ENCODE measurements at regions not wholly inside any gene's neighbourhood (a gene's known extent, or its start where the extent isn't known, plus 50 kb on each side); places are given as distances from the start of the nearest gene placed in this dataset.

DNA sequence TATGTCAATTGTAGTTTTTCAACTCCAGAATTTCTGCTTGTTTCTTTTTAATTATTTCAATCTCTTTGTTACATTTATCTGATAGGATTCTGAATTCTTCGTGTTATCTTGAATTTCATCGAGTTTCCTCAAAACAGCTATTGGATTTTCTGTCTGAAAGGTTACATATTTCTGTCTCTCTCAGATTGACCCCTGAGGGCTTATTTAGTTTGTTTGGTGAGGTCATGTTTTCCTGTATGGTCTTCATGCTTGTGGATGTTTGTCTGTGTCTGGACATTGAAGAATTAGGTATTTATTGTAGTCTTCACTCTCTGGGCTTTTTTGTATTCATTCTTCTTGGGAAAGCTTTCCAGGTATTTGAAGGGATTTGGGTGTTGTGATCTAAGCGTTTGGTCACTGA is 85.6 kb downstream of the SNAPC1 start:
- H3K9me3 ChIP-seq (ENCODE audit: control insufficient read depth in 2 of 2, low read length in 2 of 2) = peaks cover 0 to 3% of the 10 kb centered on the region in 2 donors
- no peak overlapping the region for H3K4me3 ChIP-seq (ENCODE audit: low read length in 2 of 2)
- H3K27me3 ChIP-seq (ENCODE audit: control insufficient read depth in 1 of 2, insufficient read depth in 2 of 2, low read length in 2 of 2) = peaks cover 0 to 2% of the 10 kb centered on the region in 2 donors
- H3K27ac ChIP-seq (ENCODE audit: low read length) = no peak overlapping the region
- no peaks in the 10 kb centered on the region for H3K36me3 ChIP-seq (ENCODE audit: control insufficient read depth in 2 of 2, insufficient read depth in 2 of 2, low read length in 2 of 2)
- no peaks in the 10 kb centered on the region for H3K4me1 ChIP-seq (ENCODE audit: control insufficient read depth, insufficient read depth, low read length)
- no peak overlapping the region for H3K9ac ChIP-seq (ENCODE audit: low read length in 2 of 2)

DNA sequence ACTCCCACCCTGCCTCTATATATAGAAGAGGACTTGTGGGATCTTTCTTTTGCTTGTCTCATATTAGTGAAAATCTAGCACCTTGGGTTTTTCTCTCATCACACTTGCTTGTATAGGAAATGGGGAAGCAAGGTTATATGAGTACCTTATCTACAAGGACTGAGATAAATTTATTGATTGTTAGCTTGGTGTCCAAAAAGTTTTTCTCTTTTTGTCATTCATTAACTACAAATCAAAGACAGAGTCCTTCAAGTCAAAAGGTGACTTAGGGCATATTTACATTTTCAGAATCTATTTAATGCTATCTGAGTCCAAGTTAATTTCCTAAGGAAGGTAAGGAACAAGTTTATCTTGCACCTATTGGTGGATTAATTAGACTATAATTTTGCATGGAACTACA is 92.7 kb downstream of the SNAPC1 start:
- H3K27me3 ChIP-seq (ENCODE audit: control insufficient read depth in 1 of 2, insufficient read depth in 2 of 2, low read length in 2 of 2) = peaks cover 0 to 2% of the 10 kb centered on the region in 2 donors
- no peak overlapping the region for H3K9ac ChIP-seq (ENCODE audit: low read length in 2 of 2)
- no peak overlapping the region for H3K27ac ChIP-seq (ENCODE audit: low read length)
- no peak overlapping the region for H3K4me3 ChIP-seq (ENCODE audit: low read length in 2 of 2)
- no peaks in the 10 kb centered on the region for H3K4me1 ChIP-seq (ENCODE audit: control insufficient read depth, insufficient read depth, low read length)
- H3K9me3 ChIP-seq (ENCODE audit: control insufficient read depth in 2 of 2, low read length in 2 of 2) = no peaks in the 10 kb centered on the region
- no peaks in the 10 kb centered on the region for H3K36me3 ChIP-seq (ENCODE audit: control insufficient read depth in 2 of 2, insufficient read depth in 2 of 2, low read length in 2 of 2)

DNA sequence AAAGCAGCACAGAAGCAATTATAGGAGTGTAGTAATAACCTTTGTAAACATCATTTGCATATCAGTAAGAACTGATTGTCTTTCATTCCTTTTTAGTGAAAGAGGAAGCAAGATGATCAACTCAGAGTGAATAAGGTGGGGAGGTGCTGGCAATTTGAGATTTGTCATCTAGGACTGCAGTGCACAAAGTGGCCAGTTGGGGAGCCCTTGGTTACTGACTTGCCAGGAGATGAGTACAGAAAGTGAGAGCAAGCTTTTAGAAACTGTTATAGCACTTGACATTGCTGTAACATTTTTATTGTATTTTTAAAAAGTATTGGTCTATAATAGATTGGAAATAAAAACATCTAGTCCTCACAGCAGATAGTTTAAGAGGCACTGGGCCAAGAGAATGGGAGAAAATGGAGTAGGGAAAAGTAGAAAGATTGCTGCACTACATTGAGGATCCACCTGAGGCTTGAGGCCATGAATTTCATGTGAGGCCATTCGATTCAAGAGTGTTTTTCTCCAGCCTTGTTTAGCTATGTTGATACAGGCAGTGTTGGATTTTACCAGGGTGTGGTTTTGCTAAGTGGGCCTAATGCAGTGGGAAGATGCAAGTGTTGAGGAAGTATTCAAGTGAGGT is 98.2 kb downstream of the SNAPC1 start:
- Histone ChIP-seq H3K27me3 (ENCODE audit: control insufficient read depth in 1 of 2, insufficient read depth in 2 of 2, low read length in 2 of 2) (peaks cover 0 to 2% of the 10 kb centered on the region in 2 donors), H3K4me3 (ENCODE audit: low read length in 2 of 2) (no peak overlapping the region), H3K36me3 (ENCODE audit: control insufficient read depth in 2 of 2, insufficient read depth in 2 of 2, low read length in 2 of 2) (no peaks in the 10 kb centered on the region), H3K9me3 (ENCODE audit: control insufficient read depth in 2 of 2, low read length in 2 of 2) (no peaks in the 10 kb centered on the region), H3K9ac (ENCODE audit: low read length in 2 of 2) (no peak overlapping the region), H3K4me1 (ENCODE audit: control insufficient read depth, insufficient read depth, low read length) (no peaks in the 10 kb centered on the region), H3K27ac (ENCODE audit: low read length) (no peak overlapping the region)

DNA sequence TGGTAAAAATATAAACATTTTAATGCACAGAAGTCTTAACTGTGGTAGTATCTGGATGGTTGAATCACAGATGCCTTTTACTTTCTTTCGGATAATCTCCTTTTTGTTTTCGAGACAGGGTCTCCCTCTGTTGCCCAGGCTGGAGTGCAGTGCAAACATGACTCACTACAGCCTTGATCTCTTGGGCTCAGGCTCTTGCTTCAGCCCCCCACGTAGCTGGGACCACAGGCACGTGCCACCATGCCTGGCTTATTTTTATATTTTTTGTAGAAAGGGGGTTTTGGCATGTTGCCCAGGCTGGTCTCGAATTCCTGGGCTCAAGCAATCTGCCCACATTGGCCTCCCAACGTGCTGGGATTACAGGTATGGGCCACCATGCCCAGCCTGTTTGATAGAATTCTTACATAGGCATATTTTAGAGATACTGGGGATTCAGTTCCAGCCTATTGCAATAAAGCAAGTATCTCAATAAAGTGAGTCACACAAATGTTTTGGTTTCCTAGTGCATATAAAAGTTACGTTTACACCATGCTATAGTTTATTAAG is 99.2 kb downstream of the SNAPC1 start:
- H3K36me3 ChIP-seq (ENCODE audit: control insufficient read depth in 2 of 2, insufficient read depth in 2 of 2, low read length in 2 of 2) = no peaks in the 10 kb centered on the region
- no peak overlapping the region for H3K27ac ChIP-seq (ENCODE audit: low read length)
- no peak overlapping the region for H3K9ac ChIP-seq (ENCODE audit: low read length in 2 of 2)
- no peaks in the 10 kb centered on the region for H3K4me1 ChIP-seq (ENCODE audit: control insufficient read depth, insufficient read depth, low read length)
- no peaks in the 10 kb centered on the region for H3K9me3 ChIP-seq (ENCODE audit: control insufficient read depth in 2 of 2, low read length in 2 of 2)
- no peak overlapping the region for H3K4me3 ChIP-seq (ENCODE audit: low read length in 2 of 2)
- H3K27me3 ChIP-seq (ENCODE audit: control insufficient read depth in 1 of 2, insufficient read depth in 2 of 2, low read length in 2 of 2) = peaks cover 0 to 2% of the 10 kb centered on the region in 2 donors

DNA sequence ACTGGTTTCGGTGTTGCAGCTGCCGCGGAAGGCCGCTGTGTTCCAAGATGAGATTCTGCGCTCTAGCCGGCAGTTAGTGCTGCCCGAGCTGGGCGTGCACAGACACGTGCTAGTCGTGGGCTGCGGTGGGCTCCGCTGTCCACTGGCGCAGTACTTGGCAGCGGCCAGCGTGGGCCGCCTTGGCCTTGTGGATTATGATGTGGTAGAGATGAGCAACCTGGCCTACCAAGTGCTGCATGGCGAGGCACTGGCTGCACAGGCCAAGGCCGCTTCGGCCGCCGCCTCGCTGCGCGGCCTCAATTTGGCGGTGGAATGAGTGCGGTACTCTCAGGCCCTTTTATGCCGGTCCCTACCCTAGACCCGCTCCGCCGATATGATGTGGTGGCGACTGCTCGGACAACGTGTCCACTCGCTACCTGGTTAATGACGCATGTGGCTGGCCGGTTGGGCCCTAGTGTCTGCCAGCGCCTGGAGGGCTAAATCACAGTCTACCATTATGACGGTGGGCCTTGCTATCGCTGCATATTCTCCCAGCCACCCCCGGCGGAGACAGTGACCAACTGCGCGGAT is 102.2 kb downstream of the SNAPC1 start:
- no peak overlapping the region for H3K27ac ChIP-seq (ENCODE audit: low read length)
- no peaks in the 10 kb centered on the region for H3K36me3 ChIP-seq (ENCODE audit: control insufficient read depth in 2 of 2, insufficient read depth in 2 of 2, low read length in 2 of 2)

DNA sequence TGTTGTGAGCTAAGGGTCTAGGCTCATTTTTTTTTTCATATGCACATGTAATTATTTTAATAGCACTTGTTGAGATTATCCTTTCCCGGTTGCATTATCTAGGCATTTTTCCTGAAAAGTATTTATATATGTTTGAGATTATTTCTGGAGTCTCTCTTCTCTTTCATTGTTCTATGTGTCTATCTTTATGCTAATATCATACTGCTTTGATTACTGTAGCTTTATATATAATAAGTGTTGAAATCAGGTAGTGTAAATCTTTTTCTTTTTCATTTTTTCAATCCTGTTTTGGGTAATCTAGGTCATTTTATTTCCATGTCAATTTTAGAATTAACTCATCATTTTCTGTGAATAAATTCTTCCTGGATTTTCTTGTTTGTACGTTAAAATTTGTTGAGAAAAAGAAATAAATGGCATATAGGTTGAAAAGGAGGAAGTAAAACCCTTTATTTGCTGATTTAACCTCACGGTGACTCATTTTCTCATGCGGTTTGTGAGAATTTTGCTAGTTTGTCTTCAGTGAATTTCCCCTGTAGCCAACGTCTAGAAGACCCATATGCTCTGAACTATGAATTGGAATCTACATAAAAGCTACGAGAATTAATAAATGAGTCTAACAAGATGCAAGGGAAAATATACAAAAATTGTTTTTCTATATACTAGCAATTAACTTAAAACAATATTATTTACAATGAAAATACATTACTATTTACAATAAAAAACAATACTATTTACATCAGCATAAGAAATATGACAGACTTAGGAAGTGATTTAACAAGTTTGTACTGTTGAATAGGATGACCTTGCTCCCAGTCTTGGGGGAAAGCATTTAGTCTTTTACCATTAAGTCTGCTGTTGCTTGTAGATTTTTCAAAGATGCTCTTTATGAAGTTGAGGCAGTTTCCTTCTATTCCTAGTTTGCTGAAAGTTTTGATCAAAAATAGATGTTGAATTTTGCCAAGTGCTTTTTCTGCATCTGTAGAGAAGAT is 105.0 kb downstream of the SNAPC1 start:
- Histone ChIP-seq H3K9me3 (ENCODE audit: control insufficient read depth in 2 of 2, low read length in 2 of 2) (peaks cover 0 to 4% of the 10 kb centered on the region in 2 donors), H3K36me3 (ENCODE audit: control insufficient read depth in 2 of 2, insufficient read depth in 2 of 2, low read length in 2 of 2) (no peaks in the 10 kb centered on the region), H3K4me3 (ENCODE audit: low read length in 2 of 2) (no peak overlapping the region), H3K9ac (ENCODE audit: low read length in 2 of 2) (no peak overlapping the region), H3K27ac (ENCODE audit: low read length) (no peak overlapping the region), H3K27me3 (ENCODE audit: control insufficient read depth in 1 of 2, insufficient read depth in 2 of 2, low read length in 2 of 2) (no peaks in the 10 kb centered on the region), H3K4me1 (ENCODE audit: control insufficient read depth, insufficient read depth, low read length) (no peaks in the 10 kb centered on the region)

More for the DNA sequence above, 102.2 kb downstream of the SNAPC1 start:
- no peaks in the 10 kb centered on the region for H3K9me3 ChIP-seq (ENCODE audit: control insufficient read depth in 2 of 2, low read length in 2 of 2)
- H3K4me1 ChIP-seq (ENCODE audit: control insufficient read depth, insufficient read depth, low read length) = no peaks in the 10 kb centered on the region
- no peaks in the 10 kb centered on the region for H3K27me3 ChIP-seq (ENCODE audit: control insufficient read depth in 1 of 2, insufficient read depth in 2 of 2, low read length in 2 of 2)
- H3K4me3 ChIP-seq (ENCODE audit: low read length in 2 of 2) = no peak overlapping the region
- H3K9ac ChIP-seq (ENCODE audit: low read length in 2 of 2) = no peak overlapping the region

DNA sequence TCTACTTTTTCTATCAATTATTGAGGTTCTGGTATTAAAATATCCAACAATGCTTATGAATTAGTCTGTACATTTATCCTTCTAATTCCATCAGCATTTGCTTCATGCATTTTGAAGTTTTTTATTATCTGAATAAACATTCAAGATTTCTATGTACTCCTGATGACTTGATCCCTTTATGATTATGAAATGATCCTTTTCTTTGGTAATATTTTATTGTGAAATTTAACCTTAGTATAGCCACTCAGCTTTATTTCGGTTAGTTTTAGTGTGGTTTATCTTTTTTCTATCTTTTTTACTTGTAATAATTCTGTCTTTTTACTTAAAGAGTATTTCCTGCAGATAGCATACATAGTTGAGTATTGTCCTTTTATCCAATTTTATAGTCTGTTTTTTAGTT is 106.6 kb downstream of the SNAPC1 start:
- peaks cover 0 to 4% of the 10 kb centered on the region in 2 donors for H3K9me3 ChIP-seq (ENCODE audit: control insufficient read depth in 2 of 2, low read length in 2 of 2)
- no peak overlapping the region for H3K27ac ChIP-seq (ENCODE audit: low read length)
- H3K4me1 ChIP-seq (ENCODE audit: control insufficient read depth, insufficient read depth, low read length) = no peaks in the 10 kb centered on the region
- no peak overlapping the region for H3K4me3 ChIP-seq (ENCODE audit: low read length in 2 of 2)
- H3K27me3 ChIP-seq (ENCODE audit: control insufficient read depth in 1 of 2, insufficient read depth in 2 of 2, low read length in 2 of 2) = no peaks in the 10 kb centered on the region
- H3K36me3 ChIP-seq (ENCODE audit: control insufficient read depth in 2 of 2, insufficient read depth in 2 of 2, low read length in 2 of 2) = no peaks in the 10 kb centered on the region
- H3K9ac ChIP-seq (ENCODE audit: low read length in 2 of 2) = no peak overlapping the region

DNA sequence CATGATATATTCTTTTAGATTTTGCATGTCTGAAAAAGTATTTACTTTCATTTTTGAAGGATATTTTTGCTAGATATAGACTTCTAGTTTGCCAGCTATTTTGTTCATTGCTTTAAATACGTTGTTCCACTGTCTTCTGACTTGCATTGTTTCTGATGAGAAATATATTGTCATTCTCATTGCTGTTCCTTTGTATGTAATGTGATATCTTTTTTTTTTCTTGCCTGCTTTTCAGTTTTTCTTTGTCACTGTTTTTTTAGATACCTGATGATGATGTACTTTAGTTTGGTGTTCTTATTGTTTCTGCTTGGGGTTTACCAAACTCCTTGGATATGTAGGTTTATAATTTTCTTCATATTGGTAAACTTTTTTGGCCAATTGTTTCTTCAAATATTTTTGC is 107.9 kb downstream of the SNAPC1 start:
- Histone ChIP-seq H3K9ac (ENCODE audit: low read length in 2 of 2) (no peak overlapping the region), H3K27me3 (ENCODE audit: control insufficient read depth in 1 of 2, insufficient read depth in 2 of 2, low read length in 2 of 2) (no peaks in the 10 kb centered on the region), H3K27ac (ENCODE audit: low read length) (no peak overlapping the region), H3K36me3 (ENCODE audit: control insufficient read depth in 2 of 2, insufficient read depth in 2 of 2, low read length in 2 of 2) (no peaks in the 10 kb centered on the region), H3K4me3 (ENCODE audit: low read length in 2 of 2) (no peak overlapping the region), H3K4me1 (ENCODE audit: control insufficient read depth, insufficient read depth, low read length) (no peaks in the 10 kb centered on the region), H3K9me3 (ENCODE audit: control insufficient read depth in 2 of 2, low read length in 2 of 2) (peaks cover 0 to 4% of the 10 kb centered on the region in 2 donors)

DNA sequence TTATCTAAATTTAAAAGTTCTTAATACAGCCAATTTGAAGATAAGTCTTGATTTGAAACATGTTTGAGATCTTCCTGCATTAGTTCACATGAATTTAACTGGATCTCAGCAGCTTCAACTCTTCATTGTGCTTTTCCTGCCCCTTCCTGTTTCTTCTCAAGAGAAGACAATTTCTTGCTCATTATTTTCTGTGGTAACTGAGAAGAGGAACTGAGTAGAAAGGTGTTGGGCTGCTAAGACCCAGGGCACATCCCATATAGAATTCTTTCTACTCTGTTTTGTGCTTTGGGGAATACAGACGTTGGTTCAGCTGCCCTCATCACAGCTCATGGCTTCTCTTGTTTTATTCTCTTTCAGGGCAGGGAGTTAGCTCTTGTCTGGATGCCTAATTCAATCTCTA is 110.2 kb downstream of the SNAPC1 start:
- Histone ChIP-seq H3K9me3 (ENCODE audit: control insufficient read depth in 2 of 2, low read length in 2 of 2) (peaks cover 0 to 4% of the 10 kb centered on the region in 2 donors), H3K27me3 (ENCODE audit: control insufficient read depth in 1 of 2, insufficient read depth in 2 of 2, low read length in 2 of 2) (peaks cover 0 to 2% of the 10 kb centered on the region in 2 donors), H3K9ac (ENCODE audit: low read length in 2 of 2) (no peak overlapping the region)

DNA sequence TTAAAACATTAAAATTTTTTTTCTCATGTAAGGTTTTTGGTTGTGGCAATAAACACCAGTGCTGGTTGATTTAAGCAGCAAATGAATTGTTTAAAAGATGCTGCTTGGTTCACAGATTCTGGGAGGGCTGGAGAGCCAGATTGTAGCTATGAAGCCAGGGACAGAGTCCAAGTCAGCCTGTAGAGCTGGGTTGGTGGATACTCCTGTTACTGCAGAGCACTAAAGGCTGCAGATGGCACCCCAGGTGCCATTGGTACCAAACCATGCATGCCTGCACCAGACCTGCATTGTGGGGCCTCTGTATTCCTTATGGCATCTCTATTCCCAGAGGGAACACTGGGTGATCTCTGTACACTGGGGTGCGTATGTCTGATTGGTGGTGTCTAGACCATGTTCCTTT is 113.3 kb downstream of the SNAPC1 start:
- peaks cover 0 to 4% of the 10 kb centered on the region in 2 donors for H3K9me3 ChIP-seq (ENCODE audit: control insufficient read depth in 2 of 2, low read length in 2 of 2)
- H3K27me3 ChIP-seq (ENCODE audit: control insufficient read depth in 1 of 2, insufficient read depth in 2 of 2, low read length in 2 of 2) = peaks cover 0 to 2% of the 10 kb centered on the region in 2 donors
- no peak overlapping the region for H3K27ac ChIP-seq (ENCODE audit: low read length)
- H3K4me1 ChIP-seq (ENCODE audit: control insufficient read depth, insufficient read depth, low read length) = no peaks in the 10 kb centered on the region
- H3K4me3 ChIP-seq (ENCODE audit: low read length in 2 of 2) = no peak overlapping the region
- H3K36me3 ChIP-seq (ENCODE audit: control insufficient read depth in 2 of 2, insufficient read depth in 2 of 2, low read length in 2 of 2) = no peaks in the 10 kb centered on the region
- H3K9ac ChIP-seq (ENCODE audit: low read length in 2 of 2) = no peak overlapping the region

More for the DNA sequence above, 110.2 kb downstream of the SNAPC1 start:
- no peaks in the 10 kb centered on the region for H3K4me1 ChIP-seq (ENCODE audit: control insufficient read depth, insufficient read depth, low read length)
- no peak overlapping the region for H3K27ac ChIP-seq (ENCODE audit: low read length)
- H3K36me3 ChIP-seq (ENCODE audit: control insufficient read depth in 2 of 2, insufficient read depth in 2 of 2, low read length in 2 of 2) = no peaks in the 10 kb centered on the region
- no peak overlapping the region for H3K4me3 ChIP-seq (ENCODE audit: low read length in 2 of 2)

Data from stomach smooth muscle (tissue), 2 donors.